ENCODE measurements at regions not wholly inside any gene's neighbourhood (a gene's known extent, or its start where the extent isn't known, plus 50 kb on each side); places are given as distances from the start of the nearest gene placed in this dataset.

GRCh38 chr6:12618296-12618695 lies 98.3 kb upstream of the PHACTR1 start:
- Histone ChIP-seq H3K36me3 (no peaks in the 10 kb centered on the region), H3K4me3 (no peak overlapping the region), H3K27me3 (no peaks in the 10 kb centered on the region), H3K9me3 (no peaks in the 10 kb centered on the region), H3K27ac (no peak overlapping the region), H3K4me1 (no peaks in the 10 kb centered on the region)
- FAIRE-seq (no peak), DNase-seq (no peak), ATAC-seq (no peak)
- 73 to 83% methylated on average over 6 of the region's 6 CpGs for WGBS, 2 donors
- intact Hi-C loops (cut with DNase I): no loop called here
- no peak for TF ChIP-seq CTCF (IDR thresholded peaks at IDR 0.05)

- TF ChIP-seq CTCF (IDR thresholded peaks at IDR 0.05): no peak
- WGBS, 2 donors: 57 to 67% methylated on average over 5 of the region's 5 CpGs
- Histone ChIP-seq H3K27ac (no peak overlapping the region), H3K27me3 (no peaks in the 10 kb centered on the region), H3K36me3 (no peaks in the 10 kb centered on the region), H3K4me3 (no peak overlapping the region), H3K9me3 (no peaks in the 10 kb centered on the region), H3K4me1 (no peaks in the 10 kb centered on the region)
- intact Hi-C loops (cut with DNase I): no loop called here
- no peak for DNase-seq
- peak in 1 of 4 donors; percentile 26 for ATAC-seq
- FAIRE-seq: no peak
These were observed 94.8 kb upstream of the PHACTR1 start for GRCh38 chr6:12621754-12622153.

DNA sequence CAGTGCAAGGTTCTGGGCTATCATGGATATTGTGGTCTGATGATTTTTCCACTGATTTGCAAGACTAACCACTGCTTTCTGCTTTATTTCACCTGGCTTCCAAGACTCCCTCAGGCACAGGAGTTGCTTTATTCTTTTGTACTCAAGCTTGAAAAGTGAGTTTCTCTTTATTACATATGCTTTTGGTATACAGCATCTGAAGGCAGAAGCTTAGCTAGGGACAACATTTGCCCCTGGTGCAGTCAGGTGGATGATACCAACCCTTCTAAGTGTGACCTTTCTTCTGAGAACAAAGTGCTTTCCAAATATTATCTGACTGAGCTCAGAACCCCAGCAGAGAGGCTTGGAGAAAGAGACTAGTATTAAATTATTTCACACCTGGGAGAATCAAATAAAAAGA lies 94.0 kb upstream of the PHACTR1 start:
- H3K4me3 ChIP-seq: no peak overlapping the region
- no peaks in the 10 kb centered on the region for H3K36me3 ChIP-seq
- TF ChIP-seq CTCF (IDR thresholded peaks at IDR 0.05): no peak
- no peak overlapping the region for H3K27ac ChIP-seq
- H3K4me1 ChIP-seq: no peaks in the 10 kb centered on the region
- DNase-seq (no peak), FAIRE-seq (no peak), ATAC-seq (no peak)
- no peaks in the 10 kb centered on the region for H3K9me3 ChIP-seq
- no peaks in the 10 kb centered on the region for H3K27me3 ChIP-seq
- intact Hi-C loops (cut with DNase I): no loop called here

GRCh38 chr6:12624142-12624837 lies 92.3 kb upstream of the PHACTR1 start:
- no peaks in the 10 kb centered on the region for H3K36me3 ChIP-seq
- H3K4me1 ChIP-seq: no peaks in the 10 kb centered on the region
- ATAC-seq: no peak
- H3K27me3 ChIP-seq: no peaks in the 10 kb centered on the region
- intact Hi-C loops (cut with DNase I): no loop called here
- DNase-seq: no peak
- no peak for FAIRE-seq
- 74 to 79% methylated on average over 5 of the region's 5 CpGs for WGBS, 2 donors
- no peaks in the 10 kb centered on the region for H3K9me3 ChIP-seq
- H3K27ac ChIP-seq: no peak overlapping the region
- H3K4me3 ChIP-seq: no peak overlapping the region
- no peak for TF ChIP-seq CTCF (IDR thresholded peaks at IDR 0.05)

DNA sequence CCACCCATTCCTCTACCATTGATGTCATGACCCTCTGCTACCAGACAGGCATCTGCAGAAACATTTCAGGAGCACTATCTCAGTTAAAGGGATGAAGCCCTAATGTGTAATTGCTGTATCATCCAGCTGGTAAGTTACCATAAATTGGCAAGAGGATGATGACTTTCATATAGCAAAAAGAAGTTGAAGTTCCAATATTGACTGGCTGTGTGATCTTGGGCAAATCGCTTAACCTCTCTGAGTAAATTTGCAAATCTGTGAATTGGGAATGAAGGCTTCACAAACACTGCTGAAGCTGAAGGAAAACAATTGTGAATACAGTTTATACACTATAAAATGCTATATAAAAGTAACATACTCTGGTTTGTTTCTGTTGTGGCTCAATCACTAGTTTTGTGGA lies 89.5 kb upstream of the PHACTR1 start:
- H3K9me3 ChIP-seq: no peaks in the 10 kb centered on the region
- DNase-seq: no peak
- H3K4me3 ChIP-seq: no peak overlapping the region
- no peaks in the 10 kb centered on the region for H3K4me1 ChIP-seq
- H3K27me3 ChIP-seq: no peaks in the 10 kb centered on the region
- WGBS, 2 donors: 92 to 94% methylated on average over 1 of the region's 1 CpG
- no peak for TF ChIP-seq CTCF (IDR thresholded peaks at IDR 0.05)
- no peak for FAIRE-seq
- no peak overlapping the region for H3K27ac ChIP-seq
- intact Hi-C loops (cut with DNase I): no loop called here
- no peak for ATAC-seq
- H3K36me3 ChIP-seq: no peaks in the 10 kb centered on the region

All from pancreas (tissue), 10 donors.